ENCODE measurements at regions not wholly inside any gene's neighbourhood (a gene's known extent, or its start where the extent isn't known, plus 50 kb on each side); places are given as distances from the start of the nearest gene placed in this dataset.
"Not testable (repeated sequence)": the region's sequence is repeated elsewhere in the genome, so short reads cannot be mapped to it uniquely, and the experiment has no call there.

GRCh38 chr15:99464137-99464536 is 101.6 kb upstream of the MEF2A start:
- no peak for DNase-seq

GRCh38 chr15:99466701-99467337 is 99.0 kb upstream of the MEF2A start:
- no peak for DNase-seq

DNA sequence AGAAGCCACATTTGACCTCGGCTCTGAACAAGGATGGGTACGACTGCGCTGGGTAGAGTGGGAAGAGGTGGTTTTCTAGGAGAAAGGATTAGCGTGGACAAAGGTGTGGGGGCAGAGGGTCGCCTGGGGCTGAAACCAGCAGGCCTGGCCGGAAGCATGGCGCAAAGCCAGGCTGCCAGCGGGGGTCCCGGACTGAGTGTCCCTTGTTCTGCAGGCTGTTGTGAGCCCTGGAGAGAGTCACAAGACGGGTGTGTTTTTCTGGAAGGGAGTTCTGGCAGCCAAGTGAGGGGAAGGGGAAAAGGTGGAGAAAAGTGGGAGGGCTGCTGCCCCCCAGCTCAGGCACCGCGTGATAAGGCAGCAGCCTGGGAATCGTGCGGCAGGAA is 98.5 kb upstream of the MEF2A start:
- no peak for DNase-seq

DNA sequence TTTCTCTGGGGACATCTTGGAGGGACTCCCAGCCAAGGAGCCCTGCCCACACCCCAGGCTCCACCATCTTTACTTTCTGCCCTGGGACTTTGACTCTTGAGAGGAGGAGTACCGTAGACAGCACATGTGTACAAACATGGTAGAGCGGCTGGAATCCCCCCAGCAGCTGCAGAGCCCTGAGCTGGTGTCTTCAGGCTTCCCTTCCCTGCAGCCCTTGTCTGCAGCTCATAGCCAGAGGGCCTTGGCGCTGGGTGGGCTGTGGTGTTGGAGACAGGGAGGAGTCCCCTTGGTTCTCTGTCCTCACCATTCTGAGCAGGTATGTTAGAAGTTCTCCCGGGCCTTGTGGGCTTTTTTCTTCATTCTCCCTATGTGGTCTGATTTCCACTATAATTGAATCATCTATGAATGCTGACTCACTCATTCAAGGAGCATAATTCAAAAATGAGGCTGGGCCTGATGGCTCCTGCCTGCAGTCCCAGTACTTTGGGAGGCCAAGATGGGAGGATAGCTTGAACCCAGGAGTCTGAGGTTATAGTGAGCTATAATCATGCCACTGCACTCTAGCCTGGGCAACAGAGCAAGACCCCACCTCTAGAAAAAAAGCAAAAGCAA is 97.8 kb upstream of the MEF2A start:
- no peak for DNase-seq

- not testable (repeated sequence) for DNase-seq
These were observed 95.6 kb upstream of the MEF2A start for GRCh38 chr15:99470204-99470603.

DNA sequence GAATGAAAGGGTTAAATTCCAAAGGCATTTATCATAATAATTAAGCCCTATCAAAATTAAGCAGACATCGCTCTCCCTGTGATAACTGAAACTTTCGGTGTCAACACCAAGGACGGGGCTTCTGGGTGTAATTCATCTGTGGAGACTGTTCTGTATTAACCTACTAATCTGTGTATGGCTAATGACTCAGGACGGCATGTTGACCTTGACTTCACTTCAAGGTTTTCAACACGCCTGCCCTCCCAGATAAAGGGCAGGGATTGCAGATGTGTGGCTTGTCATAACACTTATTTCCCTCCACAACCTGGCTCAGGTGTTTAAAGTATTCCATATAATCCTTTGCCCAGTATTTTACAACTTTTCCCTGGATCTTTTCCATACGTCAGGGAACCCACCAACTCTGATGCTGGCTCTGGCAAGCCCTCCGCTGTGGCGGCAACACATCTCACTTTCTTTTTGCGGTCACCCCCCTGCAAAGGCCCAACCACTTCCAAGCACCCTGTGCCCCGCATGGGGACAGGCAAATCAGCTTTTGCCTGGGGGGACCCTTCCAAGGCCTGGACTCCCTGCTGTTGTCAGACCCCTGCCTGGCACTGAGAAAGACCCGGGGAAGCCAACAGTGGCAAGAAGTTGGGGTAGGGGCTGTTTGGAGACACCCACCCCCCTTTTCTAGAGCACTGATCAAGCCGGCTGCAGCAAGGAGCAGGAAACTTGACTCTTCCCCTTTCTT is 93.2 kb upstream of the MEF2A start:
- no peak for DNase-seq

DNA sequence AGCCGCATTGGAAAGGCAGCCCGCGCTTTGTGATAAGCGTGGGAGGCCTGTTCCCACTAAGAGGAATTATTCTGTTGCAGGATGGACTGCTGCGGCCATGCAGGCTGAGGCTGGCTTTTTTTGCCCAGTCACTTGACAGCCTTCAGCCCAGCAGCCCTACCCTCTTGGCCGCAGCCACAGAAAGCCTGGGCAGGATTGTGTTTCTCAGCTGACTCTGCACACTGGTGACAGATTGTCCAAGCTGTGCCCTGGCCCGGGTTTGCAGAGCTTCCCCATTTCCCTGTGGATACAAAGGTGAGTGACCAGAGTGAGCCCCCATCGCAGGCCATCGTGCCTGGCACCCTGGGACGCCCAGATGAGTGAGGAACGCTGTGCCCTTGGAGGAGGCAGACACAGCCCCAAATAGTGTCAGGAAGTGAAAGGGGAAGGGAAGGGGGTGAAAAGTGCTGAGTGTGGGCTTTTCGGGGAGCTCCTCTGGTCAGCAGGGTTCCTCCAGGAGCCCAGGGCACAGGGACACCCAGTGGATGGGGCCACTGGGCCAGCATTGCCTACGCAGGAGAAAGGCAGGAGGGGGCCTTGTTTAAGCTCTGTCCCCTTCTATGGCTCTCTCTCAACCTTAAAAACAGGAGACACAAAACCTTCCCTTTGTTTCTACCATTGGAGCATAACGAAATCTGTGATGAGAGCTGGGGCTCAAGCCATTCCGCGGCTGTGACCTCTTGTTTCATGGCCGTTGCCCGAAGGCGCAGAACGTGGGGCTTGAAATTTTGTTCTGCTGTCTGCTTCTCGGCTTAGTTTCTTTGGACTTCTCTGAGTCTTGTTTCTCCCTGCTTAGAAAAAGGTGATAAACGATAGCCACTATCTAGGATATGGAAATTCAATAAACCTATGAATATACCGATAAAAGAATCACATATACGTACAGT is 91.5 kb upstream of the MEF2A start:
- peak; percentile 49 for DNase-seq

GRCh38 chr15:99474909-99475753 is 90.7 kb upstream of the MEF2A start:
- DNase-seq: peak; percentile 56

DNA sequence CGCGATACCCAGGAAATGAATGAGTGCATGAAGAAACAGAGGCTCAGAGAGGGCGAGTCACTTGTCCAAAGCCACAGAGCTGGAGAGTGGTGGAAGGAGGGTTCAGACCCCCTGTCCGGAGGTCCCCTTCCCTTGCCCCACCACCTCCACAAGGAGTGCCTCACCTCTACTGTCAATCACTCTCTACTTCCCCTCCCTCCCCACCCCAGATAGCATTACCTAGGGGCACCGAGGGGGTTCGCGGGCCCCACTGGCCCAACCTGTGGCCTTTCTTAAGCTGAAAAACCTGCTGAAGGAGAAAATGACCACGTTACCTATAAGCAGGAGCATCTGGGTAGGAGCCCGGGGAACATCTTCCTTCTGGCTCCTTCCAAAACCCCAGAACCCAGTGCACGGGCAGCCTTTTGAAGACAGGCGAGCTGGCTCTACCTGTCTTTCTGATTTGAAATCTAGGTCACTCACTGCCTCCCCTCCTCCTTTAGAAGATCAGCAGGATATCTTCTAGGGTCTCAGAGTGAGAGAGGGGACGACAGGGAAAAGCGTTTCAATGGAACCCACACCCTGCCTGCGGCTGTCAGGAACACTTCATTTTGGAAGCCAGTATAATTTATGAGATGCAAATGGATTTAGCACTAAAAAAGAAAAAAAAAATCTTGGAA is 89.9 kb upstream of the MEF2A start:
- no peak for DNase-seq

DNA sequence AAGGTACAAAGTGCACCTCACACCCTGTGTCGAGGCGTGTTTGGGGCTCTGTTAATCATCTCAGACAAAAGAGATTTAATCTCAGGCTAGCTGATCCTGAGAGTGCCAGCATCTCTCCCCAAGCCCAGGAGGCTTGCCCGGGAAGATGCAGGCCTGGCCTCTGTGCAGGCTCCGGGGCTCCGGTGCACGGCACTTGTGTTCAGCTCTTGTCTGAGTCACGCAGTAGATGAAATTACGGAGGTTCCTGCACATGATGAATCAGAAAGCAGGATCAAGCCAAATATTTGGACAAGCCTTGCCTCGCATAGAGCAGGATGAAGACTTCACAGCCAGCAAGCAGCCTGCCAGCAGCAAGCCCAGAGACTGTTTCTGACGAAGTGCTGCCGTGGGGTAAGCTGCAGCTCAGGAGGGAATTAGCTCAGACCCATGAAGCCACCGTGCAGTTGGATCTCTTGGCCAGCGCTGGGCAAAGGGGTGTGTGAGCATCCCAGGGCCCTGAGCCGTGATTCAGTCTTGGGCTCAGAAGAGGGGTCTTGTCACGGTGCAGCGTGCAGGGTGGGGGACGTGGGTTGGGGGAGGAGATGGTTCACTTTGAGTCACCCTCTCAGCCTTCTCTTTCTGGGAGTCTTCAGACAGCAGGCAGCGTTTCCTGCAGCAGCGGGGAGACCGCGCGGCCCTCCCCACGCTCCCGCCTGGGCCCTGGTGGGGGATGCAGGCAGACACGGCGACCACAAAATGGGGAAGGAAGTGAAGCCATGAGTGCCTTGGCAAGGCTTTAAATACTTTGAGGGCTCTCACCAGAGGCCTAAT is 89.2 kb upstream of the MEF2A start:
- DNase-seq: peak; percentile 70

- DNase-seq: no peak
These were observed 87.9 kb upstream of the MEF2A start for GRCh38 chr15:99477791-99478471.

DNA sequence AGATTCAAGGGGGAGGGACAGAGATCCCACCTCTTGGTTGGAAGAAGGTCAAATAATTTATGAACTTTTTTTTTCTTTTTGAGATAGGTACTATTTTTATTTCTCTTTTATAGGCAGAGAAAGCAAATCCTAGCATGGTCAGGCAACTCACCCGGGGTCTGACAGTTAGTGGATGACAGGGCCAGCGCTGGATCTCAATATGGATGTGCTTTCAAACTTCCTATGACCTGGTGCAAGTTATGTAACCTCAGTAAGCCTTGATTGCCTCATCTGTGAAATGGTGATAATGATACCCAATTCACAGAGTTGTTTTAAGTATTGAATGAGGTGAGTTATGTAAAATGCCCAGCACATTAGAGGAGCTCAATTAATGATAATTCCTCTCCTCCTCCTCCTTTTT is 86.8 kb upstream of the MEF2A start:
- no peak for DNase-seq

DNA sequence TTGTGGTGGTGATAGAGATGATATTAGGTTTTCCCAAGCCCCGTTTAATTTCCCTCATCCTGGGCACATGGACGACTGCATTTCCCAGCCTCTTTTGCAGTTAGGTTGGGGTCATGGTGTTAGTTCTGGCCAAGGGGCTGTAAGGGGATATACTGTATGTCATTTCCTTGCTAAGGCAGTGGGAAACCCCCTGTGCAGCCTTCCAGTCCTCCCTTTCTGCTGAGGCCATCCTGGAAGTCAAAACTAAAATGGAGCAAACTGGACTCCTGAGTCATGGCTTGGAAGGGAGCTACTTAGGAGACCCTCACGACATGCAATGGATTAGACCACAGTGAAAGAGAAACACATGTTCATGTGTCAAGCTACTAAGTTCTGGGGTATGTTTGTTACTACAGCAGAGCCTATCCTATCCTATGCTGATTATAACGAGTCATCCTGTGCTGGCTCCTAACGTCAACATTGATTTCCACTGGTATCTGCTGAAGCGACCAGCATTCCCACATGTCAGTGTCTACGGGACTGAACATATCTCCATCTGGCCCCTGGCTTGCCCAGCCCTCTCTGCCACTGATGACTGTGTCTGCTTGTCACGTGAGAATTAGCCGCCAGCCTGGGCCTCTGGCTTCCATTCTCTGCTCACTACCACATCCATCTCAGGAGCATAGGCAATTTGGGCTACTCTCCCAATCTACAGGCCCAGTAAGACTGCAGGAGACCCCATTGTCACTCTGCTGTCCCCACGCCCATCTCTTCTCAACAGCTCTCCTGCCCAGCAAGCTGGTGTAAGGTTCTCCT is 85.6 kb upstream of the MEF2A start:
- DNase-seq: no peak

DNA sequence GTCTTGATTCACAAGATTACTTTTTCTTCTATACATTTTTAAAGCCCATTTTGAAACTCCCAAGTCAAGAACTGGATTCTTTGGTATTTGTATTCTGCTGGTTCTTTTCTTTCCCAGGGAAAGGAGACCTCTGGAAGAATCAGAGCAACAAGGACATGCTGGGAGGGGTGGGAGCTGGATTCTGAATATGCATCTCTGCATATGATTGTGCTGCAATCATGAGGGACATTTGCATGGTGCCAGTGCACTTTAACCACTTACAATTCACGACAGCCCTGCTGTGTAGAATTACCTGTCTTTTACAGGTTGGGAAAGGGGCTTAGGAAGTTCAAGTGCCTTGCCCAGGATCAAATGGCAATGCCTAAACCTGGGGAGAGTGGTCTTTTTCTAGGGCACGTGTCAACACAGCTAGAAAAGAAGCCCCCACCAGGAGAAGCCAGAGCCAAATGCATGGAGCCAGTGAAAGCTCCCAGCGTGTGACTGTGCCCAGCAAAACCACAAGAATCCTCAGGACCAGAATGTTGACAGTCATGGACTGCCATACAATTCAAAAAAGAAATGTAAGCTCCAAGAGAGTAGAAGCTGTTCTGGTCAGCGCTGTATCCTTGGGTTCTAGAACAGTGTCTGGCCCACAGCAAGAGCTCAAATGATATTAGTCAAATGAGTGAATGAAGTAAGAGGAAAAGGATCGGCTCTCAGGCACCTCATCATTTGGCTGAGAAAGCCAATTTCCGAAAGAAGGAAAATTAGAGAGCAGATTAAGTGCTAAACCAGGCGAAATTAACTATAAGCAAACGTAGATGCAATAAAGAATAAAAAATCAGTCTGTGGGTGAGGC is 84.5 kb upstream of the MEF2A start:
- DNase-seq: no peak

DNA sequence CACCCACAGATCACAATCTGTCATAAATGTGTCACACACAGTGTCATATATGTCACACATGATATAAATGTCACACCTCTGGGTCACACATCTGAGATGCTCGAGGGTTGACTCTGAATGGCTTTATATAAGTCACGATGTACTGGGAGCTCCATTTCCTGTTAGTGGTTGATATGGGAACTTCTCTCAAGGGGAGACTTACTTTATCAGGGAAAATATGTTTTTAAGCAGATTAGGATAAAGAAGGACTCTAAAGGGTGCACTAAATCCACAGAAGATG is 83.9 kb upstream of the MEF2A start:
- no peak for DNase-seq

DNA sequence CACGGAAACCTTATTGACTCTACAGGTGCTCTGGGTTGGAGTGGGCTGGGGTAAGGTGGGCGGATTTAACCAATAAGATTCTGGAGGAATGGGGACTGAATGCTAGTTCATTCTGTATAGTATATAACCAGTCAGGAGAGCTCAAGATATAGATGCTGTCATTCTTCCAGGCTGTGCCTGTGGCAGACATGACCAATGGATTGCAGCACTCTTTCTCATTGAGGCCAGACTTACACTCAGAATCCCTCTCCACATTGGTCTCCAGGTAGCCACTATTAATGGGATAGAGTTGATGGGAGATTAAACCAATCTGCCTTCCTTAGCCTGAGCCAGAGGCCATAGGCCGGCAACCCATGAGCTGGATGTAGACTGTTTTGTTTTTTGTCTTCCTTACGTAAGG is 82.8 kb upstream of the MEF2A start:
- no peak for DNase-seq

- DNase-seq: no peak
These were observed 80.4 kb upstream of the MEF2A start for GRCh38 chr15:99485153-99485961.

DNA sequence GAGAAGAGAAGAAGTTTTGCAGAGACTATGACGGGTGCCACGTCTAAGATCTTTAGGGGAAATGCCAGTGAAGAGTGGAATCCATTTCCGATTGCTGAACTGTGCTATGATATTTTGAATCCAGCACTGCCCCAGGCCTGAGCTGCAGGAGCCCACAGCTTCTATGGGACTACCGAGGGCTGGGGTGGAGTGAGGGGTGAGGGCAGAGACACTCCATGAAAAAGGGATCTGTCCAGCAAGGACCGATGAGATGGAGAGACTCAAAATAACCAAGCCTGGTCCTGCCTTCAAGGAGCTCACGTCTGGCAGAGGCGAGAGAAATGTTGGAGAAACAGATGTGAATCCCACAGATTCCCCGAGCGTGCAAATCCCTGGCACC is 79.8 kb upstream of the MEF2A start:
- no peak for DNase-seq
